ENCODE measurements at regions not wholly inside any gene's neighbourhood (a gene's known extent, or its start where the extent isn't known, plus 50 kb on each side); places are given as distances from the start of the nearest gene placed in this dataset.

DNA sequence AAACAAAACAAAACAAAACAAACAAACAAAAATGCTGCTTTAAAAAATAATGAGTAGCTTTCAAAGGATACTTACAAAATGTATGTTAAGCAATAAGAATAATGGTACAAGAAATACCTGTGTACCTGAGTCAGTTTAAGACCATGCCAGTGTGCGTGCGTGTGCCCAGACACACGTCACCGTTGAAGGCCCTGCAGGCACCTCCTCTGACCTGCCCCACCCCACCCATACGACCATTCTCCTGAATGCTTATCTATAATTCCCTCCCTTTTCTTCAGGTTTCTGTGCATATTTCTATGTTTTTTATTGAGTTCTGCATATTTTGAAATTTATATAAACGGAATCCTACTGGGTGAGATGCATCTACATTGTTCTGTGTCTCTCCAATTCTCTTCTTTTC, 374.2 kb upstream of the KLF6 start:
- H3K27ac ChIP-seq (ENCODE audit: low read depth, low read length) = no peak overlapping the region
- H3K4me1 ChIP-seq (ENCODE audit: control insufficient read depth, low read length) = no peaks in the 10 kb centered on the region
- H3K79me2 ChIP-seq (ENCODE audit: control insufficient read depth, low read length) = no peaks in the 10 kb centered on the region
- no peaks in the 10 kb centered on the region for H3K36me3 ChIP-seq (ENCODE audit: control insufficient read depth, low read length)
- H3F3A ChIP-seq (ENCODE audit: control insufficient read depth, insufficient read depth) = no peaks in the 10 kb centered on the region
- no peaks in the 10 kb centered on the region for H3K9me3 ChIP-seq (ENCODE audit: control insufficient read depth, insufficient read depth, low read length)
- no peak overlapping the region for H3K4me2 ChIP-seq (ENCODE audit: low read length)
- TF ChIP-seq EZH2phosphoT487 (IDR thresholded peaks at IDR 0.05; ENCODE audit: borderline replicate concordance, low read length) = no peak
- TF ChIP-seq CTCF (IDR thresholded peaks at IDR 0.05; ENCODE audit: low read depth, low read length, poor library complexity, severe bottlenecking) = no peak
- no peaks in the 10 kb centered on the region for H3K9me2 ChIP-seq (replicated peaks; ENCODE audit: control insufficient read depth, low read length)
- no peak overlapping the region for H3K4me3 ChIP-seq (ENCODE audit: low read length)
- H4K20me1 ChIP-seq (ENCODE audit: control insufficient read depth, insufficient read depth, low read depth, low read length) = no peaks in the 10 kb centered on the region
- no peaks in the 10 kb centered on the region for H3K27me3 ChIP-seq (ENCODE audit: control insufficient read depth, low read length)

- Histone ChIP-seq H4K20me1 (ENCODE audit: control insufficient read depth, insufficient read depth, low read depth, low read length) (no peaks in the 10 kb centered on the region), H3K4me3 (ENCODE audit: low read length) (no peak overlapping the region), H3K27me3 (ENCODE audit: control insufficient read depth, low read length) (no peaks in the 10 kb centered on the region), H3K4me1 (ENCODE audit: control insufficient read depth, low read length) (no peaks in the 10 kb centered on the region), H3F3A (ENCODE audit: control insufficient read depth, insufficient read depth) (peaks cover 6% of the 10 kb centered on the region), H3K79me2 (ENCODE audit: control insufficient read depth, low read length) (no peaks in the 10 kb centered on the region), H3K9me2 (replicated peaks; ENCODE audit: control insufficient read depth, low read length) (no peaks in the 10 kb centered on the region), H3K36me3 (ENCODE audit: control insufficient read depth, low read length) (no peaks in the 10 kb centered on the region), H3K27ac (ENCODE audit: low read depth, low read length) (no peak overlapping the region), H3K9me3 (ENCODE audit: control insufficient read depth, insufficient read depth, low read length) (peaks cover 4% of the 10 kb centered on the region; the same call in 1 of the 2 replicates), H3K4me2 (ENCODE audit: low read length) (no peak overlapping the region)
- TF ChIP-seq CTCF (IDR thresholded peaks at IDR 0.05; ENCODE audit: low read depth, low read length, poor library complexity, severe bottlenecking) (no peak), EZH2phosphoT487 (IDR thresholded peaks at IDR 0.05; ENCODE audit: borderline replicate concordance, low read length) (no peak)
These were observed 369.2 kb upstream of the KLF6 start for GRCh38 chr10:4154191-4154715.

- TF ChIP-seq CTCF (IDR thresholded peaks at IDR 0.05; ENCODE audit: low read depth, low read length, poor library complexity, severe bottlenecking) = no peak
- no peak for TF ChIP-seq EZH2phosphoT487 (IDR thresholded peaks at IDR 0.05; ENCODE audit: borderline replicate concordance, low read length)
- Histone ChIP-seq H3K4me3 (ENCODE audit: low read length) (no peak overlapping the region), H3F3A (ENCODE audit: control insufficient read depth, insufficient read depth) (peaks cover 8% of the 10 kb centered on the region), H3K4me1 (ENCODE audit: control insufficient read depth, low read length) (no peaks in the 10 kb centered on the region), H3K9me3 (ENCODE audit: control insufficient read depth, insufficient read depth, low read length) (peaks cover 10% of the 10 kb centered on the region), H3K27me3 (ENCODE audit: control insufficient read depth, low read length) (no peaks in the 10 kb centered on the region), H3K79me2 (ENCODE audit: control insufficient read depth, low read length) (no peaks in the 10 kb centered on the region), H3K9me2 (replicated peaks; ENCODE audit: control insufficient read depth, low read length) (no peaks in the 10 kb centered on the region), H3K36me3 (ENCODE audit: control insufficient read depth, low read length) (no peaks in the 10 kb centered on the region), H4K20me1 (ENCODE audit: control insufficient read depth, insufficient read depth, low read depth, low read length) (no peaks in the 10 kb centered on the region), H3K4me2 (ENCODE audit: low read length) (no peak overlapping the region), H3K27ac (ENCODE audit: low read depth, low read length) (no peak overlapping the region)
These were observed 366.5 kb upstream of the KLF6 start for GRCh38 chr10:4151466-4151865.
